ENCODE measurements at regions not wholly inside any gene's neighbourhood (a gene's known extent, or its start where the extent isn't known, plus 50 kb on each side); places are given as distances from the start of the nearest gene placed in this dataset.

- Histone ChIP-seq H3K36me3 (replicated peaks in 1 of 2; ENCODE audit: control insufficient read depth in 1 of 2, insufficient read depth in 2 of 2, low read length in 2 of 2) (no peaks in the 10 kb centered on the region), H3K4me3 (replicated peaks in 1 of 3; ENCODE audit: low read depth in 2 of 3, low read length in 3 of 3) (no peak overlapping the region), H3K9ac (ENCODE audit: insufficient read depth, low read length, poor library complexity, severe bottlenecking) (no peak overlapping the region), H2AFZ (ENCODE audit: insufficient read depth, low read depth, low read length, poor library complexity, severe bottlenecking) (no peak overlapping the region), H3K27me3 (ENCODE audit: control insufficient read depth in 2 of 2, insufficient read depth in 2 of 2, low read length in 2 of 2) (peaks cover 20 to 24% of the 10 kb centered on the region in 2 donors), H3K4me2 (replicated peaks; ENCODE audit: extremely low read depth, low read length, poor library complexity, severe bottlenecking) (no peak overlapping the region), H3K4me1 (ENCODE audit: control insufficient read depth in 1 of 2, insufficient read depth in 2 of 2, low read length in 2 of 2) (no peaks in the 10 kb centered on the region), H3K9me3 (replicated peaks in 1 of 2; ENCODE audit: control insufficient read depth in 1 of 2, insufficient read depth in 1 of 2, low read length in 2 of 2) (no peaks in the 10 kb centered on the region), H3K27ac (ENCODE audit: low read depth in 1 of 2, low read length in 2 of 2) (no peak overlapping the region), H4K20me1 (ENCODE audit: insufficient read depth, low read length) (no peaks in the 10 kb centered on the region), H3K79me2 (ENCODE audit: insufficient read depth, low read length) (no peaks in the 10 kb centered on the region)
- DNase-seq, result no peak
- H3K4me1 Mint-ChIP-seq, result no peaks in the 10 kb centered on the region
- intact Hi-C loops (cut with micrococcal nuclease), result no loop called here
- H3K9me3 Mint-ChIP-seq, result peaks cover 0 to 3% (median 0%) of the 10 kb centered on the region in 7 donors
- H3K4me3 Mint-ChIP-seq, result no peak overlapping the region
- no peak for TF ChIP-seq CTCF (IDR thresholded peaks at IDR 0.05)
- H3K36me3 Mint-ChIP-seq, result no peaks in the 10 kb centered on the region
- no peak overlapping the region for H3K27ac Mint-ChIP-seq
- H3K27me3 Mint-ChIP-seq (ENCODE audit: low read depth in 3 of 3), result peaks cover 19 to 37% (median 20%) of the 10 kb centered on the region in 3 donors
These were observed 419.7 kb upstream of the TNP1 start for GRCh38 chr2:217279556-217279955.

GRCh38 chr2:217279140-217279539 is 419.3 kb upstream of the TNP1 start:
- H3K36me3 Mint-ChIP-seq, result no peaks in the 10 kb centered on the region
- no peaks in the 10 kb centered on the region for H3K36me3 ChIP-seq (replicated peaks in 1 of 2; ENCODE audit: control insufficient read depth in 1 of 2, insufficient read depth in 2 of 2, low read length in 2 of 2)
- no peak overlapping the region for H3K27ac ChIP-seq (ENCODE audit: low read depth in 1 of 2, low read length in 2 of 2)
- no peak overlapping the region for H3K9ac ChIP-seq (ENCODE audit: insufficient read depth, low read length, poor library complexity, severe bottlenecking)
- no peak for DNase-seq
- H3K27me3 ChIP-seq (ENCODE audit: control insufficient read depth in 2 of 2, insufficient read depth in 2 of 2, low read length in 2 of 2), result peaks cover 20 to 24% of the 10 kb centered on the region in 2 donors
- H3K9me3 Mint-ChIP-seq, result peaks cover 0 to 3% (median 0%) of the 10 kb centered on the region in 7 donors
- no peaks in the 10 kb centered on the region for H3K79me2 ChIP-seq (ENCODE audit: insufficient read depth, low read length)
- no peak overlapping the region for H3K4me3 Mint-ChIP-seq
- H4K20me1 ChIP-seq (ENCODE audit: insufficient read depth, low read length), result no peaks in the 10 kb centered on the region
- intact Hi-C loops (cut with micrococcal nuclease), result no loop called here
- H3K27me3 Mint-ChIP-seq (ENCODE audit: low read depth in 3 of 3), result peaks cover 19 to 37% (median 22%) of the 10 kb centered on the region in 3 donors
- H2AFZ ChIP-seq (ENCODE audit: insufficient read depth, low read depth, low read length, poor library complexity, severe bottlenecking), result no peak overlapping the region
- H3K4me3 ChIP-seq (replicated peaks in 1 of 3; ENCODE audit: low read depth in 2 of 3, low read length in 3 of 3), result no peak overlapping the region
- no peak overlapping the region for H3K4me2 ChIP-seq (replicated peaks; ENCODE audit: extremely low read depth, low read length, poor library complexity, severe bottlenecking)
- TF ChIP-seq CTCF (IDR thresholded peaks at IDR 0.05), result no peak
- WGBS (ENCODE audit: insufficient coverage), result 73% methylated on average over 3 of the region's 3 CpGs
- no peaks in the 10 kb centered on the region for H3K4me1 ChIP-seq (ENCODE audit: control insufficient read depth in 1 of 2, insufficient read depth in 2 of 2, low read length in 2 of 2)
- no peaks in the 10 kb centered on the region for H3K9me3 ChIP-seq (replicated peaks in 1 of 2; ENCODE audit: control insufficient read depth in 1 of 2, insufficient read depth in 1 of 2, low read length in 2 of 2)
- H3K27ac Mint-ChIP-seq, result no peak overlapping the region
- H3K4me1 Mint-ChIP-seq, result no peaks in the 10 kb centered on the region

Measured in CD14-positive monocyte (primary cell).